ENCODE measurements at regions not wholly inside any gene's neighbourhood (a gene's known extent, or its start where the extent isn't known, plus 50 kb on each side); places are given as distances from the start of the nearest gene placed in this dataset.
A peak's percentile ranks its signal among the peaks of the same experiment; 100 is the strongest.
"Not testable (repeated sequence)": the region's sequence is repeated elsewhere in the genome, so short reads cannot be mapped to it uniquely, and the experiment has no call there.

DNA sequence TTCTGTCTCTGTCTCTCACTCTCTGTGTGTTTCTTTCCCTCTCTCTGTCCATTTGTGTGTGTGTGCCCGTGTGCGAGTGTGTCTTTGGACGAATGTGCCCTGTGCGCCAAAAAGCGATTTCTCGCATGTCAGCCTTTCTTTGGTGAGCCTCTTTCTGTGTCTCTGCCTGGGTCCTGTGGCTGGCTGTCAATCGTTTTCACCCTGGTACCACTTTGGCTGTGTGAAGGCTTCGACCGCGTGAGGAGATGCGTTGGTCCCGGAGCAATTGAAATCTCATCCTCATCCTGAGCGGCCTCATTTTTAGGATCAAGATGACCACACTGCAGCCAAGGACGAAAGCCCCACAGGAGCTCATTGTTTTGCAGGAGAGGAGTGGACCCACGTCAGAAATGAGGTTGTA lies 288.9 kb upstream of the ZNF337 start:
- no peak for DNase-seq

DNA sequence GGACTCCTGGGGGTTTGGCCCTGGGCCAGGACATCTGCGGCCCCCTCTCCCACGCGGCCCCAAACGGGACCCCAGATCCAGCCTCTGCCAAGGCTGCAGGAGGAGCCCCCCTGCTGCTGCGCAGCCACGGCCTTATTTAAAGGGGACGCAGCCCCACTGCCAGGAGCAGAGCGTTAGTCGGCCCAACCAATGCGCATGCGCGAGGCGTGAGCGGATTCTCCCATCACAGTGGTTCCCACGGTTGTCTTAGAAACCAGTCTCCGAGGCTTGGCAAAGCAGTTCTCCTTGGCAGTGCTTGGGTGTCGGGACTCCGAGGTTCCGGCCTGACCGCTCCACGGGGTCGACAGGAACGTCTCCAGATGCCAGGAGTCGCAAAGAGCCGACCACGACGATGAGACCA lies 288.3 kb upstream of the ZNF337 start:
- peak; percentile 30 to 37 for DNase-seq

DNA sequence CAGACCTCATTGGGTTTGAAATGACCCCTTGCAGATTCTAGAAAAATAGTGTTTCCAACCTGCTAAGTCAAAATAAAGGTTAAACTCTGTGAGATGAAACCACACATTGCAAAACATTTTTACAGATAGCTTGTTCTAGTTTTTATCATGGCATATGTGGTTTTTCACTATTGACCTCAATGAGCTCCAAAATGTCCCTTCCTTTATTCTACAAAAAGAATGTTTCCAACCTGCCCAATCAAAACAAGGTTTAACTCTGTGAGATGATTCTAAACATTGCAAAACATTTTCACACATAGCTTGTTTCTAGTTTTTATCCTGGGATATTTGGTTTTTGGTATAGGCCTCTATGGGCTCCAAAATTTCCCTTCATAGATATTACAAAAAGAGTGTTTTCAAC lies 286.0 kb upstream of the ZNF337 start:
- DNase-seq: not testable (repeated sequence)

DNA sequence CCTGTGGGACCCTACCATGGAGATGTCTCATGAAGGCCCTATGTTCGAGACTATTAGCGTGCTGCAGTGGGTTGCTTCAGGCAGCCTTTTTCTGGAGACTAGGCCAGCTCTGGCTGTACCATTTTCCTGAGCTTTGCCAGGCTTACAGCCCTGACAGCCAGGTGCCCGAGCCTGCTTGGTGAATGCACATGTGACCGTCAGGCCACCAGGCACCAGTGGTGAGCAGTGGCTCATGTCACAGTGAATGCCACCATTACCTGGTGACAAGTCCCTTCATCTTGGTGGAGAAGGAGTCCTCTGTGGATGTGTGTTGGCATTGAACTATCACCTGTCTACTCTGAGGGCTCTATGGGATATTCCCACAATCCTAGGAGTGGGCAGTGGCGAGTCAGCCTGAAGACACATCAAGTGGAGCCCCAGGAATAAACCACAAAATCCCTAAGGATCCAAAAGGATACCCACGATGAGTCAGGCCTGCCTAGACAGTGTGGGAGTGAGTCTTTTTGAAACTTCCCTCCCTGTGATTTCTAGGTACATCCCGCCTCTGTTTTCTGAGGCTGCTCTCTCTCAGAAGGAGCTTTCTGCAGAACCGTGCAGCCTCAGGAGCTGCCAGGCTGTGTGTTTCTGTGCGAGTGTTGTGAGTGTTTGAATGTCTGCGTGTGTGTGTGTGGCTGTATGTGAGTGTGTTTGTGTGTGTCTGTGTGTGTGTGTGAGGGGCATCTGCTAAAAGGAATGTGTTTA lies 282.0 kb upstream of the ZNF337 start:
- DNase-seq: not testable (repeated sequence)

DNA sequence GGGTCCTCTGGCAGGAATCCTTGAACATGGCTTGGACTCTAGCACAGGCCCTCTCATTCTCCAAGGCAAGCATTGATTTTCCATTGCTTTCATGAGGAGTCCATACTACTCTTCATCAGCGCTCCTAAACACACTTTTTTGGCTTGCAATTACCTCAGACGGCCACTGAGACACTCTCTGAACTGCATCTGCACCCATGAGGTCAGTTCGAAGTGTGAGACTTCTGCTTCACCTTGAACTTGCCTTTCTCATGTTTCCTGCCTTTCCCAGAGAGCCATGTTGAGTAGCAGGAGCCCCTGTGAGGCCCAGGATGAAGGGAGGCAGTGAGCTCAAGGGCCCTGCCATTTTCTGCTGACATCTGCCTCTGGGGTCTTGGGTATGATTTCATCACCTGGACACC lies 279.2 kb upstream of the ZNF337 start:
- DNase-seq: not testable (repeated sequence)

DNA sequence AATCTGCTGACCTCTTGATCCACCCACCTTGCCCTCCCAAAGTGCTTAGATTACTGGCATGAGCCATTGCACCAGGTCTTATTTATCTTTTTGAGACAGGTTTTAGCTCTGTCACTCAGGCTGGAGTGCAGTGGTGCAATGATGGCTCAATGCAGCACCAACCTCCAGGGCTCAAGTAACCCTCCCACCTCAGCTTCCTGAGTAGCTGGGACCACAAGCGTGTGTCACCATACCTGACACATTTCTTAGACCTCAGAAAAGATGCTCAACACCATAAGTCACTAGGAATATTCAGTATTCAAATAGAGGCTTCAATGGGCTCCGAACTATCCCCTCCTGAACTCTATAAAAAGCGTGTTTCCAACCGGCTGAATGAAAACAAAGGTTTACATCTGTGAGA lies 268.6 kb upstream of the ZNF337 start:
- not testable (repeated sequence) for DNase-seq

DNA sequence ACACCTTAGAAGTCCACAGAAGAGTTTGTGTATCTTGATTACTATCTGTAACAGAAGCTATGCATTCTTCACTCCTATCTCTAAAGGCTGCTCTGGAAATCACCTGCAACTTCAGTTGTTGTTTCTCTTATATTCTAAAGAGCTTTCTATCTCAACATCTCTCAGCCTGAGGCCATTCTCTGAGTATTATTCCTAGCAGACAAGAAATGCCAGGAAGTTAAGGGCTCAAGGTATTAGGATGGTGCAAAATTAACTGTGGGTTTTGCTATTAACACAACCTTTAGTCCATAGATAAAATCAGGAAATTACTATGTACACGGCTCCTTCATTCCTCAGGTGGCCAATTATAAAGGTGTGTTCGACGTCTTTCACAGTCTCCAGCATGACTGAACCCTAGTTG lies 257.2 kb upstream of the ZNF337 start:
- DNase-seq: not testable (repeated sequence)

DNA sequence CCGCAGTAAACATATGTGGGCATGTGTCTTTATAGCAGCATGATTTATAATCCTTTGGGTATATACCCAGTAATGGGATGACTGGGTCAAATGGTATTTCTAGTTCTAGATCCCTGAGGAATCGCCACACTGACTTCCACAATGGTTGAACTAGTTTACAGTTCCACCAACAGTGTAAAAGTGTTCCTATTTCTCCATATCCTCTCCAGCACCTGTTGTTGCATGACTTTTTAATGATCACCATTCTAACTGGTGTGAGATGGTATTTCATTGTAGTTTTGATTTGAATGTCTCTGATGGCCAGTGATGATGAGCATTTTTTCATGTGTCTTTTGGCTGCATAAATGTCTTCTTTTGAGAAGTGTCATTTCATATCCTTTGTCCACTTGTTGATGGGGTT lies 238.6 kb upstream of the ZNF337 start:
- DNase-seq: not testable (repeated sequence)

DNA sequence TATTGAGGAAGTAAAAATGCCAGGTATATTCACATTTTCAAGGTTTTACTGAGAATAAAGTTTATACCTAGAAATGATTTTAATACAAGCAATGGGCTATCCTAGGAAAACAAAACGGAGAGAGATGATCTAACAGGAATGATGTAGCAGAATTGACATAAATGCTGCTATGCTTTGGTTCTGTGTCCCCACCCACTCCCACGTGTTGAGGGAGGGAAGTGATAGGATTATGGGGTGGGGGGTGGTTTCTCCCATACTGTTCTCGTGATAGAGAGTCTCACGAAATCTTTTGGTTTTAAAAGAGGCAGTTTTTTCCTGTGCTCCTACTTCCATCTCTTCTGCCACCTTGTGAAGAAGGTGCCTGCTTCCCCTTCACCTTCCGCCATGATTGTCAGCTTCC lies 236.2 kb upstream of the ZNF337 start:
- not testable (repeated sequence) for DNase-seq

DNA sequence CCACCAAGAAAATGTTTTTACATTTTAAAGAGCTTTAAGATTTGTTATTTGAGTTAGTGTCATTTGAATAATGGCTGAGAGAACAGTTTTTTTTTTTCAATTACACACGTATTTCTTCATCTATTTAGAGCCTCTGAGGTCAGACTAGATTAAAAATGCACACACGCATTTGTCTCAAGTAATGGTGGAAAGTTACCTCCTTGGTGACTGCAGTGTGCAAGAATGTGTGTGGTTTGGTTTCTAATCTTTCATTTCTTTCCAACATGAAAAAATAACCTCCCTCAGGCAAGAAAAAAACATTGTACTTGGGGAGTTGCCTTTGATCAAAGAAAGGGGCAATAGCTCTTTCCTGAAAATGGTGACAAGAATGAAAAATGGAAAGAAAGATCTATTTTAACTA lies 235.5 kb upstream of the ZNF337 start:
- not testable (repeated sequence) for DNase-seq

DNA sequence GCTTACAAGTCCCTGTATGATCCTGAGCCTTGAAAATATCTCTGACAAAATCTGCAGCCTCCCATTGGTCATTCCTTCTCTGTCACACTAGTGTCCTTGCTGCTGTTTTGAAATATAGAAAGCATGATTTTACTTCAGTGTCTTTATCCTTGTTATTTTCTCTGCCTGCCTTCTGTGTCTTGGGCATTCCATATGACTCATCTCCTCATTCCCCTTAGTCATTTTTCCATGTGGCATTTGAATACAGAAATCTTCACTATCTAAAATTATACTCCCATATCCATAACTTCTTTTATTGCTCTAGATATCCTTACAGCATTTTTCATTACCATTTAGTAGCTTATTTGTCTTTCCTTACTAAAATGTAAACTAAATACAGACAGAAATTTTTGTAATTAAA lies 205.7 kb upstream of the ZNF337 start:
- not testable (repeated sequence) for DNase-seq

DNA sequence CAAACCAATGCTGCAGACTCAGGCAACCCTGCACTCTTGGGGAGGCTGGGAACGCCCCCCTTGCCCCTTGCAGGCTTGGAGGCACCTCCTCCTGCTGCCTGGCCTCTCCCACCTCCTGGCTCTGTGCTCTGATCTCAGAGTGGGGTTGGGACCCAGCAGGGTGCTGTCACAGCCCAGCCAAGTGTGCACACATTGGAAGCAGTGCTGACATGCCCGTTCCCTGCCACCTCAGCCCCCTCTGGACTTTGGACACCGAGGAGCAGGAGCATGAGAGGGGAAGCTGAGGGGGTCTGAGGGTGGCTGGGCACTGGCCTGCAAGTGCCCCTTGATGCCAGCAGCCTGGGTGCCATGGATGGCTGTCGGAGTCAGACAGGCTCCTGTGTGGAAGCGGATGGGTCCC lies 202.0 kb upstream of the ZNF337 start:
- DNase-seq: not testable (repeated sequence)

DNA sequence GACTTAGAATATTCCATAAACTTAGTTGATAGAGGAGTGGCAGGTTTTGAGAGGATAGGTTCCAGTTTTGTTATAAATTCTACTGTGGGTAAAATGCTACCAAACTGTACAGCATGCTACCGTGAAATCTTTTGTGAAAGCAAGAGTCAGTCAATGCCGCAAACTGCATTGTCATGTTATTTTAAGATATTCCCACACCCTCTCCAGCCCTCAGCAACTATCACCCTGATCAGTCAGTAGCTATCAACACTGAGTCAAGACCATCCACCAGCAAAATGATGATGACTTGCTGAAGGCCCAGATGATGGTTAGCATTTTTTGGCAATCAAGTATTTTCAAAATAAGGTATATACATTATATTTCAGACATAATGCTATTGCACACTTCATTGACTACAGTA lies 182.4 kb upstream of the ZNF337 start:
- DNase-seq: not testable (repeated sequence)

DNA sequence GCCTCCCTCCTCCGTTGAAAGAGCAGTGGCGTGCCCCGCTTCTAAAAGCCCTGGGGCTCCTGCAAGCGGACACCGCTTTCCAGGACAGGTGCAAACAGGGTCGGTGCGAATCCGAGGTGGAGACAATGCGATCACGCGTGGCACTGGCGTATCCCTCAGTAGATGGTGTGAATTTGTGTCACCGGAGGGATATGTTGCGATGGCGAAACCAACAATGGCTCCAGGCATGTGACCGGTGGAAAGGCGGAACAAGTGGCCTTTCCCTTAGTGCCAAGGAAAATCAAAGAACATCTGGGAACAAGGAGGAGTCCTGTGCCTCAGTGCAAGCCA lies 172.0 kb upstream of the ZNF337 start:
- DNase-seq: not testable (repeated sequence)

DNA sequence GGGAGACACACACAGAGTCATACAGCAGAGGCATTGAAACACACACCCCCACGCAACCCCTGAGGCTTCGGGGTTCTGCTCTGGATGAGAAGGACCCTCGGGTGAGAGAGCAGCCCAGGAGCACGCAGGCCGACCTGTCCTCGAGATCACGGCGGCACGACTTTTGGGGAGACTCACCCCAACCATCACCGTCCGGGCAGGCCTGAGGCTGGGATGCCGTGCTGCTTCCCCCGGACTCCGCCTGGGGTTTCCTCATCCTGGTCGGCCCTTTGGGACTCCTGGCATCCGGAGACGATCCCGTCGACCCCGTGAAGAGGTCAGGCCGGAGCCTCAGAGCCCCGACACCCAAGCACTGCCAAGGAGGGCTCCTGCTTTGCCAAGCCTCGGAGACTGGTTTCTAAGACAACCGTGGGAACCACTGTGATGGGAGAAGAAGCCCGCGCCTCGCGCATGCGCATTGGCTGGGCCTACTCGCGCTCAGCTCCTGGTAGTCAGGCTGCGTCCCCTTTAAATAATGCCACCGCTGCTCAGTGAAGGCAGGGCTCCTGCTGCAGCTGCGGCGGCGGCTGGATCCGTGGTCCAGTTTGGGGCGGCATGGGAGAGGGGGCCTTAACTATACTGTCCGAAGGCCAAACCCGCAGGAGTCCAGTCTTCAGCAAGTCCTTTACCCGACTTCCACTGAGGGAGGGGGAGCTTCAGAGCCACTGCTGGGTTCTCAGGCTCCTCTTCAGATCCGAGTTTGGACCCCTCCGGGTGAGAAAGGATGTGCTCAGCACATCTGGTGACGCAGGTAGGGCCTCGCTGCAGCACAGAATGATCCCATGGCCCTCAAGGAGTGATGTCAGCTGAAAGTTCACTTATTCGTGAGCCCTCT lies 171.4 kb upstream of the ZNF337 start:
- DNase-seq: peak; percentile 80 to 87

DNA sequence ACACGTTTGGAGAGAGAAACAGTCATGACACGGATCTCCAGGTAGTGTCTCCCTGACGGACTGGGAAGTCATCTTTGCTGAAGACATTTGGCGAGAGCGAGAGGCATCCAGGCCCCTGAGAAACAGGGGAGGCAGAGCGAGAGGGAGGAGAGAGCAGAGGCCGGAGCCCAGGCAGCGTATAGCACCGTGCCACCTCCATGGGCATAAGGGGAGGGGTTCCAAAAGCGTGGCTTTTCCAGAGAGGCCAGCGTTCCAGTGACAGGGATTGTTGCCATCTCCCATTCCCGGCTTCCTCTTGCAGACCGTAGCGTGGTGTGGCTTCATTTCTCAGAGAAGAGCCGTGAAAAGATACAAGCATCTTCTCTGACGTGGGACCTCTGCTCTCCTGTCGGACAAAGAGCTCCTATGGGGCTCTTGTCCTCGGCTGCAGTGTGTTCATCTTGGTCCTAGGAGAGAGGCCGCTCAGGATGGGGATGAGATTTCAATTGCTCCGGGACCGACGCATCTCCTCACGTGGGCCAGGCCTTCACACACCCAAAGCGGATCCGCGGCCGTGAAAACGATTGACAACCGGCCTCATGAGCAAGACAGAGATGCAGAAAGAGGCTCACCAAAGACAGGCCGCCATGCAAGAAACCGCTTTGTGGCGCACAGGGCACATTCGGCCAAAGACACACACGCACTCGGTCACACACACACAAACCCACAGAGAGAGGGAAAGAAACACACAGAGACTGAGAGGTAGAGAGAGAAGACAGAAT lies 170.5 kb upstream of the ZNF337 start:
- not testable (repeated sequence) for DNase-seq

DNA sequence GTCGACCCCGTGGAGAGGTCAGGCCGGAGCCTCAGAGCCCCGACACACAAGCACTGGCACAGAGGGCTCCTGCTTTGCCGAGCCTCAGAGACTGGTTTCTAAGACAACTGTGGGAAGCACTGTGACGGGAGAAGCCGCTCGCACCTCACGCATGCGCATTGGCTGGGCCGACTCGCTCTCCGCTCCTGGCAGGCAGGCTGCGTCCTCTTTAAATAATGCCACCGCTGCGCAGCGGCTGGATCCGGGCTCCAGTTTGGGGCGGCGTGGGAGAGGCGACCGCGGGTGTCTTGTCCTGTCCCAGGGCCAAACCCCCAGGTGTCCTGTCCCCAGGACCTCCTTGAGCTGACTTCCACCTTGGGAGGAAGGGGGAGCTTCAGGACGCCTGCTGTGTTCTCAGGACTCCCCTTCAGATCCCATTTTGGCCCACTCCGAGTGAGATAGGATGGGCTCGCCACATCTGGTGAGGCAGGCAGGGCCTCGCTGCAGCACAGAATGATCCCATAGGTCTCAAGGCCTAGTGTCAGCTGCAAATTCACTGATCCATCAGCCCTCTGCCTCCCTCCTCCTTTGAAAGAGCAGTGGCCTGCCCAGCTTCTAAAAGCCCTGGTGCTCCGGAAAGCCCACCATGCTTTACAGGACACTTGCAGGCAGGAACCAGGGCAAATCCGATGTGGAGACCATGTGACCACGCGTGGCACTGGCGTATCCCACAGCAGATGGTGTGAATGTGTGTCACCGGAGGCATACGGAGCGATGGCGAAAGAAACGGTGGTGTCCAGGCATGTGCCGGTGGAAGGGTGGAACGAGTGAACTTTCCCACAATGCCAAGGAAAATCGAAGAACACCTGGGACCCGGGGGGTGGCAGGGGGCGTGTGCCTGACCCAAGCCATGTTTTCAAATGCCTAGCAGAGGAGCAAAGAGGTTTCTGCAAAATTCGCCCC lies 169.3 kb upstream of the ZNF337 start:
- peak; percentile 76 to 79 for DNase-seq

DNA sequence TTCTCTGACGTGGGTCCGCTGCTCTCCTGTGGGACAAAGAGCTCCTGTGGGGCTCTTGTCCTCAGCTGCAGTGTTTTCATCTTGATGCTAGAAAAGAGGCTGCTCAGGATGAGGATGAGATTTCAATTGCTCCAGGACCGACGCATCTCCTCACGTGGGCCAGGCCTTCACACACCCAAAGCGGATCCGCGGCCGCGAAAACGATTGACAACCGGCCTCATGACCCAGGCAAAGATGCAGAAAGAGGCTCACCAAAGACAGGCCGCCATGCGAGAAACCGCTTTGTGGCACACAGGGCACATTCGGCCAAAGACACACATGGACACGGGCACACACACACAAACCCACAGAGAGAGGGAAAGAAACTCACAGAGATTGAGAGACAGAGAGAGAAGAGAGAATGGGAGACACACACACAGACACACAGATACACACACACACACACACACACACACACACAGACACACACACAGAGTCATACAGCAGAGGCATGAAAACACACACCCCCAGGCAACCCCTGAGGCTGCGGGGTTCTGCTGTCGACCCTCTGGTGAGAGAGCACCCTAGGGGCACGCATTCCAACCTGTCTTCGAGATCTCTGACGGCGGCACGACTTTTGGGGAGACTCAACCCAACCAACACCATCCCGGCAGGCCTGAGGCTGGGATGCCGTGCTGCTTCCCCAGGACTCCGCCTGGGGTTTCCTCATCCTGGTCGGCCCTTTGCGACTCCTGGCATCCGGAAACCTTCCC lies 168.5 kb upstream of the ZNF337 start:
- DNase-seq: not testable (repeated sequence)

DNA sequence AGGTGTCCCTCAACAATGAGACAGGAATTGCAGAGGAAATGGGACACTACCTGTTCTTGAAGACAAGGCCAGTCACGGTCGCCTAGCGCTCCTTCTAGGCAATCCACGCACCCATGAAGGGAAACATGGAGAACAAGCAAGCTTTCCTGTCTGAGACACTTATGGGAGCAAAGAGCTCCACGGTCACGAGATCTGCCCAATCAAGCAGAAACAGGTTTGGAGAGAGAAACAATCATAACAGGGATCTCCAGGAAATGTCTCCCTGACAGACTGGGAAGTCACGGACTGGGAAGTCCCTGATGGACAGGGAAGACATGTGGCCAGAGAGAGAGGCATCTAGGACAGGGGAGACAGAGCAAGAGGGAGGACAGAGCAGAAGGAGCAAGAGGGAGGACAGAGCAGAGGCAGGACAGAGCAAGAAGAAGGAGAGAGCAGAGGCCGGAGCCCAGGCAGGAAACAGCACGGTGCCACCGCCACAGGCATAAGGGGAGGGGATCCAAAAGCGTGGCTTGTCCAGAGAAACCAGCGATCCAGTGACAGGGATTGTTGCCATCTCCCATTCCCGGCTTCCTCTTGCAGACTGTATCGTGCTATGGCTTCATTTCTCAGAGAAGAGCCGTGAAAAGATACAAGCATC lies 167.8 kb upstream of the ZNF337 start:
- DNase-seq: no peak

DNA sequence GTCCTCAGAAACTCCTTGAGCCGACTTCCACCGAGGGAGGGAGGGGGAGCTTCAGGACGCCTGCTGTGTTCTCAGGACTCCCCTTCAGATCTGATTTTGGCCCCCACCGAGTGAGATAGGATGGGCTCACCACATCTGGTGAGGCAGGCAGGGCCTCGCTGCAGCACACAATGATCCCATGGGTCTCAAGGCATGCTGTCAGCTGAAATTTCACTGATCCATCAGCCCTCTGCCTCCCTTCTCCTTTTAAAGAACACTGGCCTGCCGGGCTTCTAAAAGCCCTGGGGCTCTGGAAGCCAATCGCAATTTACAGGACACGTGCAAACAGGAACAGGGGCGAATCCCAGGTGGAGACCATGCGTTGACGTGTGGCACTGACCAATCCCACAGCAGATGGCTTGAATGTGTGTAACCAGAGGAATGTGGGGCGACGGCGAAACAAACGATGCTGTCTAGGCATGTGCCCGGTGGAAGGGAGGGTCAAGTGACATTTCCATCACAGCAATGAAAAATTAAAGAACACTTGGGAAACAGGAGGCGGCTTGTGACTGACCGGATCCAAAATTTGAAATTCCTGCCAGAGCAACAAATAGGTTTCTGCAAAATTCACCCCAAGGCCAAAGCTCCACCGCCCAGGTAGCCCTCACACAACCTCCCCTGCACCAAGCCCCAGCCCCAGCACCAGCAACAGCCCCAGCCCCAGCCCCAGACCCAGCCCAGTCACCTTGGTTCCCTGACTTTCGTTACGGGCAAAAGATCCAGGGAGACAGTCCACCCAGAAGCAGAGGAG lies 167.1 kb upstream of the ZNF337 start:
- DNase-seq: no peak

Measured in hippocampal formation (tissue), 2 donors.